Activated CD4-positive, alpha-beta memory T cell treated with anti-CD3 and anti-CD28 coated beads for 36 hours (primary cell): ENCODE measurements at regions not wholly inside any gene's neighbourhood (a gene's known extent, or its start where the extent isn't known, plus 50 kb on each side); places are given as distances from the start of the nearest gene placed in this dataset.

Experiments used
- CTCF ChIA-PET: fragments of 350-600 bp; sonication (Branson Sonifier 250); formaldehyde crosslinking; loops from one replicate; lab custom pipeline; 2021; ENCODE audit warnings: antibody characterized with exemption, inconsistent platforms; lab: Charles Lee
- POLR2A ChIA-PET: fragments of 350-600 bp; sonication (Branson Sonifier 250); formaldehyde crosslinking; loops from one replicate; lab custom pipeline; 2021; ENCODE audit warnings: antibody characterized with exemption; lab: Charles Lee
- DNase-seq: peaks from one replicate; pipeline ENCODE4 v3.0.0-alpha.2; 2020
- H3K27ac Mint-ChIP-seq: one replicate; pipeline ENCODE4 v1.8.0; 2021; ENCODE audit warnings: mixed read lengths
- H3K27me3 Mint-ChIP-seq: one replicate; pipeline ENCODE4 v1.8.0; 2021; ENCODE audit warnings: mixed read lengths
- H3K36me3 Mint-ChIP-seq: one replicate; pipeline ENCODE4 v1.8.0; 2021; ENCODE audit warnings: mixed read lengths
- H3K4me1 Mint-ChIP-seq: one replicate; pipeline ENCODE4 v1.8.0; 2021; ENCODE audit warnings: low read depth, mixed read lengths
- H3K4me3 Mint-ChIP-seq: one replicate; pipeline ENCODE4 v1.8.0; 2021; ENCODE audit warnings: mild to moderate bottlenecking, mixed read lengths
- H3K9me3 Mint-ChIP-seq: one replicate; pipeline ENCODE4 v1.8.0; 2021; ENCODE audit warnings: mixed read lengths
- intact Hi-C: fragments of 100-400 bp; cut with micrococcal nuclease; formaldehyde crosslinking; loops from one replicate; pipeline ENCODE4 v1.15.1; 2023

DNA sequence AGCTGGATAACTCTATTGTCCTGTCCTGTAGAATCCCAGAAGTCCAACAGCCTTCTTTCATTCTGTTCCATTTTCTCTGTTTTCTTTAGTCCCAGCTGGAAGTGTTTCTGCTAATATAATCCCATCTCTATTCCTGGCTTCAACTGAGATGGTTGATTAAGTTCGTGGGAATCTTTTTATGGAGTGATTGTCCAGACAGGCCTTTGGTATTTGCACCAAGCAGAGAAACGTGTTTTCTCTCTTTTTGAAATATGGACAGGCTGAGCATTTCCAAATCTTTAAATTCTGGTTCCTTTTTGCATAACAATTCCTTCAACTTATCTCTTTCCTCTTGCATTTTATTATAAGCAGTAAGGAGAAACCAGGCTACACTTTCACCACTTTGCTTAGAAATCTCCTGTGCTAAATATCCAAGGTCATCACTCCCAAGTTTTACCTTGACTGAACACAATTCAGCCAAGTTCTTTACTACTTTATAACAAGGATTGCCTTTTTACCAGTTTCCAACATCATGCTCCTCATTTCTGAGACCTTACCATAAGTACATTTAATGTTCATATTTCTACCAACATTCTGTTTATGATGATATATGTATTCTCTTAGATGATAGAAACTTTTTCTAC is 108.8 kb downstream of the ZFP36L2 start:
- no peaks in the 10 kb centered on the region for H3K36me3 Mint-ChIP-seq
- DNase-seq, result no peak
- H3K4me1 Mint-ChIP-seq, result no peaks in the 10 kb centered on the region
- no peak overlapping the region for H3K4me3 Mint-ChIP-seq
- H3K27ac Mint-ChIP-seq, result no peak overlapping the region
- intact Hi-C loops, result no loop called here
- CTCF ChIA-PET, result interaction anchor here (1.9 kb wide), 1 partner anchor 9 kb away, joined by 5 read pairs; no protein-coding TSS in a partner anchor
- POLR2A ChIA-PET, result no interaction called here
- H3K9me3 Mint-ChIP-seq, result peaks cover 12% of the 10 kb centered on the region
- H3K27me3 Mint-ChIP-seq, result no peaks in the 10 kb centered on the region

DNA sequence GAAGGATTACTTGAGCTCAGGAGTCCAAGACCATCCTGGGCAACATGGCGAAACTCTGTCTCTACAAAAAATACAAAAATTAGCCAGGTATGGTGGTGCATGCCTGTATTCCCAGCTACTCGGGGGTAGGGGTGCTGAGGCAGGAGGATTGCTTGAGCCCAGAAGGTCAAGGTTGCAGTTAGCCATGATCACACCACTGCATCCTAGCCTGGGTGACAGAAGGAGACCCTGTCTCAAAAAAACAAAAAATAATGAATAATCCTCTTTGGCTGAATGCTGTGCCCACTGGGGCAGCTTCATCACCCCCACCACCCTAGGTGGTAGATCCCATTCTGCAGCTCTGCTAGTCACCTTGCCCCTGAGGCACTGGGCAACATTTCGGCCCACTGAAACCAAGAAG is 109.4 kb downstream of the ZFP36L2 start:
- H3K27me3 Mint-ChIP-seq, result no peaks in the 10 kb centered on the region
- H3K4me3 Mint-ChIP-seq, result no peak overlapping the region
- H3K9me3 Mint-ChIP-seq, result peaks cover 12% of the 10 kb centered on the region
- DNase-seq, result no peak
- H3K36me3 Mint-ChIP-seq, result no peaks in the 10 kb centered on the region
- no peaks in the 10 kb centered on the region for H3K4me1 Mint-ChIP-seq
- CTCF ChIA-PET, result interaction anchor here (1.9 kb wide), 1 partner anchor 10 kb away, joined by 5 read pairs; no protein-coding TSS in a partner anchor
- intact Hi-C loops, result no loop called here
- H3K27ac Mint-ChIP-seq, result no peak overlapping the region
- POLR2A ChIA-PET, result no interaction called here

DNA sequence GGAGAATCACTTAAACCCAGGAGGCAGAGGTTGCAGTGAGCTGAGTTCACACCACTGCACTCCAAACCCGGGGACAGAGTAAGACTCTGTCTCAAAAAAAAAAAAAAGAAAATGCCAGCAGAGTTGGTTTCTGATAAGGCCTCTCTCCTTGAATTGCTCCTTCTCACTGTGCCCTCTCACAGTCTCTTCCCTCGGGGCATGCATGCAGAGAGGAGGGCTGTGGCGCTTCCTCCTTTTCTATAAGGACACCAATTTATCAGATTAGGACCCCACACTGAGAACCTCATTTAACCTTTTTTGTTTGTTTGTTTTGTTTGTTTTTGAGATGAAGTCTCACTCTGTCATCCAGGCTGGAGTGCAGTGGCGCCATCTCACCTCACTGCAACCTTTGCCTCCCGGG is 110.5 kb downstream of the ZFP36L2 start:
- H3K27ac Mint-ChIP-seq, result no peak overlapping the region
- intact Hi-C loops, result no loop called here

DNA sequence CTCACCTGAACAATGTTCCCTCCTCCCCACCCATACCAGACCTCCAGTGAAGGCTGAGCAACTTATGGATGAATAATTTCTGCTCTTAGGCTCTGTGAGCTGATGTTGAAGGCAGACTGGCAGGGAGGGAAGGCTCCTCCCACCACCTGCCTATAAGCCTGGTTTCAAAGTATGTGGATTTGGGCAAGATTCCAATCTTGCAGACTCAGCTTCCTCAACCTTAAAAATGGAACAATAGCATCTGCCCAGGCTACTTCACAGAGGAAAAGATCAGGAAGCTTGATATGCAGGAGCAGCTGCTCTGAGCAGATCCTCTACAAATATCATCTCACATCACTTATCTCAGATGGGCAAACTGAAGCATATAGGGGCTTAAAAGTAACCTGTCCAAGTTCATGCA is 112.2 kb downstream of the ZFP36L2 start:
- ChIA-PET CTCF (interaction anchor here (0.7 kb wide), 1 partner anchor 115 kb away, joined by 3 read pairs; no protein-coding TSS in a partner anchor), POLR2A (no interaction called here)
- Mint-ChIP-seq H3K4me1 (no peaks in the 10 kb centered on the region), H3K9me3 (peaks cover 5% of the 10 kb centered on the region), H3K4me3 (no peak overlapping the region), H3K27ac (no peak overlapping the region), H3K36me3 (no peaks in the 10 kb centered on the region), H3K27me3 (no peaks in the 10 kb centered on the region)
- intact Hi-C loops, result no loop called here
- no peak for DNase-seq

More for the DNA sequence above, 110.5 kb downstream of the ZFP36L2 start:
- ChIA-PET CTCF (interaction anchor here (1.0 to 1.9 kb wide), 2 partner anchors 11 to 54 kb away, joined by 3 to 5 read pairs; no protein-coding TSS in a partner anchor), POLR2A (no interaction called here)
- Mint-ChIP-seq H3K27me3 (no peaks in the 10 kb centered on the region), H3K4me3 (no peak overlapping the region), H3K9me3 (peaks cover 12% of the 10 kb centered on the region), H3K4me1 (no peaks in the 10 kb centered on the region), H3K36me3 (no peaks in the 10 kb centered on the region)
- no peak for DNase-seq

DNA sequence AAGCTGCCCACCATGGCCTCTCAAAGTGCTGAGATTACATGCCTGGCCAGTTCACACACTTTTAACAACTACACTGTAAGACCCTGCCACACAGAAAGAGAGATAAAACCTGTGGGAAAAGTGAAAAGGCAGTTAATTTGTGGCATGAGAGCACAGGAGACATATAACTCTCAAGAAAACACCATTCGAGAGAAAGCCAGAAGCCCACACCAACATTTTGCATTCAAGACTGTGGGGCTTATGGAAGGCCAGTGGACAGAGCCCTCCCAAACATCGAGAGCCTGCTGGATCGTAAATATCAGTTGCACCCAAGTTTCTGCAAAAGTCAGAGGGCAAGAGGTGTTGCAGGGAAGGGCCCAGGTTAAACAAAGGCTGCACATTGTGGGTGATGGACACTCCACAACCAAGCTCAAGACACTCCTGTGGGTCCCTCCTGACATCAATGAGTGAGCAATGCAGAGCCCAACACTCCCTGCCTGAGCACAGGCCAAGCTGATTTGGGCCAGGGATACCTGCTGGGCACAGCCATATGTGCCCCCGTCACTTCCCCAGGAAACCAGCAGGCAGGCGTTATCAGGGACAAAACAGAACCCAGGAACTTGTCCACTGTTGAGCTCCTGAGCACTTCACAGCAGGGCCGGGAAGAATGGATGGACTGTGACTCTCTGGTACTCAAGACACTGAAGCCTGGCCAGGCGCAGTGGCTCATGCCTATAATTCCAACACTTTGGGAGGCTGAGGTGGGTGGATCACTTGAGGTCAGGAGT is 114.4 kb downstream of the ZFP36L2 start:
- no peak for DNase-seq
- Mint-ChIP-seq H3K4me1 (no peaks in the 10 kb centered on the region), H3K9me3 (no peaks in the 10 kb centered on the region), H3K4me3 (no peak overlapping the region), H3K27ac (no peak overlapping the region), H3K36me3 (no peaks in the 10 kb centered on the region), H3K27me3 (no peaks in the 10 kb centered on the region)
- CTCF ChIA-PET, result interaction anchor here (0.8 kb wide), 1 partner anchor 16 kb away, joined by 3 read pairs; no protein-coding TSS in a partner anchor
- intact Hi-C loops, result no loop called here
- POLR2A ChIA-PET, result no interaction called here

DNA sequence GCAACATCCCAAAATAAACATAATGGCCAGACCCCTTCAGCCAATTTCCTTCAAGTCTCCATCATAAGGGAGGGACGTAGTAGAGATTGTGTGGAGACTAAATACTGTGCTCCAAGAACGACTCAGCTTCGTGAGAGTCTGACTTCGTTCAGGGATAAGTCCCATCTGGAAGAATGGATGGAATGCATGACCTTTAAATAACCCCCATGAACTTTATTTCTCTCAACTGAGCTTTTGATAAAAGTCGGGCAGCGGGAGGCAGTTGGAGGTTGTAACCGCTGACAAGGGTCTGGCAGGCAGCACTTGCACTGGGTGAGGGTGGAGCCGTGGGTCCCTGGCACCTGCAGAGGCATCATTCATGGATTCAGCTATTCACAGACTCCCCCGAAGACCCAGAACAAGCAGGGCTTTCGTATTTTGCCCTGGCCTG is 115.9 kb downstream of the ZFP36L2 start:
- intact Hi-C loops, result no loop called here
- Mint-ChIP-seq H3K9me3 (no peaks in the 10 kb centered on the region), H3K27ac (no peak overlapping the region), H3K36me3 (no peaks in the 10 kb centered on the region), H3K27me3 (no peaks in the 10 kb centered on the region), H3K4me3 (no peak overlapping the region), H3K4me1 (no peaks in the 10 kb centered on the region)
- POLR2A ChIA-PET, result no interaction called here
- no peak for DNase-seq
- CTCF ChIA-PET, result interaction anchor here (1.4 kb wide), 1 partner anchor 163 kb away, joined by 4 read pairs; no protein-coding TSS in a partner anchor

DNA sequence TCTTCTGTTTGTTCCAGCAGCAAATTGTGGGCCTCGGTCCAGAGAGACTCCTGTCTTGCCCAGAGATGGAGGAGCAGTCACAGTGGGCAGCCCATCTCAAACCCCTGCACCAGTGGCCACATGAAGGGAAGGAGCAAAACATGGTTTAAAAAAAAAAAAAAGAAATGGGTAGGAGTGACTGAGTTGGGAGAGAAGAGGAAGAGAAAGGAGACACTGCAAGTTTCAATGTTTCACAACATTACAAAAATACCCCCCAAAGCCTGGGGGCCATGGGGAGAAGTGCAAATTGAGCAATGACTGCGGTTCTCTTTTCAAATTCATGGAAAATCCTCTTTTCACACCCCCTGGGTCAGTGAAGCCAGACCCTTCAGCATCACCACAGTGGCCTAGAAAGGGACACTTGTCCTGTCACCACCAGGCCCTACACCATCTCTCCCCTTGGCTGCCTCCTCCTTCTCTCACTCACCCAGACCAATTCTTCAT is 117.1 kb downstream of the ZFP36L2 start:
- H3K4me1 Mint-ChIP-seq, result no peaks in the 10 kb centered on the region
- no peak for DNase-seq
- intact Hi-C loops, result no loop called here
- H3K27me3 Mint-ChIP-seq, result no peaks in the 10 kb centered on the region
- no peaks in the 10 kb centered on the region for H3K9me3 Mint-ChIP-seq
- ChIA-PET POLR2A (no interaction called here), CTCF (no interaction called here)
- no peaks in the 10 kb centered on the region for H3K36me3 Mint-ChIP-seq
- no peak overlapping the region for H3K27ac Mint-ChIP-seq
- no peak overlapping the region for H3K4me3 Mint-ChIP-seq

DNA sequence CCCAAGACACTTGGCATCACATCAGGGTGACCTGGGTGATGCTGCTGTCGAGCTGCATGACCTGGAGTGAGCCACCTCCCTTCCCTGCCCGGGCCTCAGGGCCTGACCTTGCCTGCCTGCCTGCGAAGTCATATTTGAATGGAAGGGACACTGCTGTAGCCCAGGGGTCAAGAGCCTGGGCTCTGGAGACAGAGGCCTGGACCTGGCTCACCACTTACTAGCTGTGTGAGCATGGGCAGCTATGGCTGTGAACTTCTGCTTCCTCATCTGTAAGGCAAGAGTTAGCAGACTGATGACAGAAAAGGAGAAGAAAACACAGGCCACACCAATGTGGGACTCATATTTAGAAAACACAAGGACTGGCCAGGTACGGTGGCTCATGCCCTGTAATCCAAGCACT is 118.7 kb downstream of the ZFP36L2 start:
- ChIA-PET POLR2A (no interaction called here), CTCF (no interaction called here)
- H3K36me3 Mint-ChIP-seq, result no peaks in the 10 kb centered on the region
- H3K4me3 Mint-ChIP-seq, result no peak overlapping the region
- no peaks in the 10 kb centered on the region for H3K9me3 Mint-ChIP-seq
- no peaks in the 10 kb centered on the region for H3K4me1 Mint-ChIP-seq
- DNase-seq, result no peak
- no peak overlapping the region for H3K27ac Mint-ChIP-seq
- intact Hi-C loops, result no loop called here
- no peaks in the 10 kb centered on the region for H3K27me3 Mint-ChIP-seq

DNA sequence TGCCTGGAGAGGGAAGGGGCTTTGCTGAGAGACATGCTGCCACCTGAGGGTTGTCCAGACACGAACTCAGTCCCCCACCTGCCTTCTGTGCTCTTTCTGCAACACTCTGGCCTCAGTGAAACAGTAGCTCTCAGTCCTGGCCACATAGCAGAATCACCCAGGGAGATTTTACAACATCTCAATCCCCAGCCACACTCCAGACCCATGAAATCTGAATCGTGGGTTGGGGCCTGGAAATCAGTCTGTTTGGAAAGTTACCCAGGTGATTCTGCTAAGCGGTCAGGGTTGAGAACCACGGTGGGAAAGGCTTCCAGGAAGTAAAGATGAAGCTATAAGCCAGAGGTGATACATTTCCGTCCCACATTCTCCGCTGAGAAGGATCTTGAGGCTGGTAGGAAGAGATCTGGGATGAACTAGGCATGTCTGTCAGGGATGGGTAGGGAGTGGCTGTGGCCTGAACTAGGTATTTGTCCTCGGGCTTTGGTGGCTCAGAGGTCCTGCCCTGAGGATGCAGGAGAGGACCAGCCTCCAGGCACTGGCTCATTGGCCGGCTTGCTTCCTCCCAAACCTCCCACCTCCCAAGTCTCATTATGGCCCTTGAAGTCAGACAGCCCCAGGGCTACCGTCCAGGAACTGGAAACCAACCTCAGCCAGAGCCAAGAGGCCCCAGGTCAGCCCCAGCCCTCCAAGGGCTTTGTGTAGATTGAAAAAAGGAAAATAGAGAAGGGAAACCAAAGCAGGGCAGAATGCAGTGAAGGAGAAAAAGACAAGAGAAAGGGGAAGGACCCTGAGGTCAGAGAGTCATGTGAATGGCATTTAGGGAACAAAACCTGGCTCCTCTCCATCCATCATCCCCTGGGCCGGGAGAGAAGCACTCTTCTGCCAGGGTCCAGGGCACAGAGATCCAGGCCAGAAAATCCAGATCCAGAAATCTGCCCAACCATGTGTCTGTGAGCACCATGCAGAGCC is 119.6 kb downstream of the ZFP36L2 start:
- H3K4me3 Mint-ChIP-seq, result no peak overlapping the region
- no peak overlapping the region for H3K27ac Mint-ChIP-seq
- H3K27me3 Mint-ChIP-seq, result no peaks in the 10 kb centered on the region
- no peaks in the 10 kb centered on the region for H3K9me3 Mint-ChIP-seq
- H3K4me1 Mint-ChIP-seq, result no peaks in the 10 kb centered on the region
- DNase-seq, result no peak
- POLR2A ChIA-PET, result no interaction called here
- intact Hi-C loops, result no loop called here
- H3K36me3 Mint-ChIP-seq, result no peaks in the 10 kb centered on the region
- CTCF ChIA-PET, result no interaction called here

DNA sequence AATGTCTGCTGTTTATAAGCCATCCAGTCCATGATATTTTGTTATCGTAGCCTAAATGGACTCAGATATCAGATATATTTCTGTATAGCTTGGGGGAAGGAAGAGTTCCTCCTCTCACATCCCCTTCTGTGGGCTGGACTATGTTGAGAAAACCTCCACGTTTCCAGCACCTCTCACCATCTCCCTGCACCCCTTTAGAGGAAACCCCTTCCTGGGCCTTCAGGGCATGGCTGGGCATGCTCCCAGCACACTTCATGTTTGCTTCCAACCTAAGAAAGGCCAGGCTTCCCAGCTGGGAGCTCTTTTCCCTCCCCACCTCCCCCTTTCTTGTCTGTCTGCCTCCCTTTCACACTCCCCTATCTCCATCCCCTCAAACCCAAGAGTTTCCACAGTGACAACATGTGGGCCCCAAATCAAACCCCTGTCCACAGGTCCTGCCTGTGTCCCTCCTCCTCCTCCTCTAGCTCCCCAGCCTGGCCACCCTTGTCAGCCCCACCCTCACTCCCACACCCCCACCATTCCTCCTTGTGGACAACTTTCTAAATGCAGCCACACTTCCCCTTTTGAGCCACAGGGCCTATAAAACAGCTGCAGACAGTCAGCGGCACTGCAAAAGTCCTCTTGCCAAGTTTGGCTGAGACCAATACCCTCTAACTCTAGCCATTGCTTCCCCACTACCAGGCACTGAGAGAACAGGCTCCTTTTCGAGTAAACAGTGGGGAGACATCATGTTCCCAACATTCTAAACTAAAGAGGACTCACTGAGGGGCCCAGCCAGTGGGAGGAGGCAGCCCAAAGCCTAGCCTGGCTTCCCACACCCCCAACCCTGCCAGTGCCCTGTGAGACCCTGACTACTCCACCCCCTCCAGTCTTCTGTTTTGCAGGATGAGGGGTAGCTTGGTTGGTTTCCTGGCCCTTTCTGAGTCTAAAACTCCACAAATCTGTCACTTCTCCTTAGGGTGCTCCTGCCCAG is 120.5 kb downstream of the ZFP36L2 start:
- no peak for DNase-seq
- no peak overlapping the region for H3K4me3 Mint-ChIP-seq
- H3K9me3 Mint-ChIP-seq, result no peaks in the 10 kb centered on the region
- ChIA-PET CTCF (no interaction called here), POLR2A (no interaction called here)
- H3K27ac Mint-ChIP-seq, result no peak overlapping the region
- H3K4me1 Mint-ChIP-seq, result no peaks in the 10 kb centered on the region
- H3K36me3 Mint-ChIP-seq, result no peaks in the 10 kb centered on the region
- H3K27me3 Mint-ChIP-seq, result no peaks in the 10 kb centered on the region
- intact Hi-C loops, result no loop called here

DNA sequence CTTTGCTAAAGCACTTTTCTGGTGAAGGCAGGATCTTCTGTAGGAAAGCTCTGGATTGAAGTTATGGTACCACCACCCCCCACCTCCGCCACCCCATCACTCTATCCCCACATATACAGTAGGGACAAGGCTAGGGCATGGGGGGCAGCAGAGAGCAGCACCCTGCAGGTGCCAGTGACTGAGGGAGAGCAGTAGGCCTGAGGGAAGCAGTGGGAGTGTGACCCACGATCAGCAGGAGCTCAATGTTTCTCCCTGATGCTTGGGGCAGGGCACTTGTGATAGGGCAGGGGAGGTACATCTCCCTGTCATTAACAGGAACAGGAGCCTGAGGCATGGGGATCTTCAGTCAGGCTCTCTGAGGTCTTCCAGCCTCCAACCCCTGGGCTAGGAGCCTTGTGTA is 121.6 kb downstream of the ZFP36L2 start:
- CTCF ChIA-PET, result interaction anchor here (0.6 kb wide), 1 partner anchor 124 kb away, joined by 3 read pairs; no protein-coding TSS in a partner anchor

More for the DNA sequence above, 121.6 kb downstream of the ZFP36L2 start:
- no peaks in the 10 kb centered on the region for H3K4me1 Mint-ChIP-seq
- POLR2A ChIA-PET, result no interaction called here
- H3K27me3 Mint-ChIP-seq, result no peaks in the 10 kb centered on the region
- H3K36me3 Mint-ChIP-seq, result no peaks in the 10 kb centered on the region
- DNase-seq, result no peak
- no peak overlapping the region for H3K27ac Mint-ChIP-seq
- H3K9me3 Mint-ChIP-seq, result no peaks in the 10 kb centered on the region
- no peak overlapping the region for H3K4me3 Mint-ChIP-seq
- intact Hi-C loops, result no loop called here
